ENCODE measurements at regions not wholly inside any gene's neighbourhood (a gene's known extent, or its start where the extent isn't known, plus 50 kb on each side); places are given as distances from the start of the nearest gene placed in this dataset.

- in situ Hi-C loops (cut with MboI; ENCODE audit: low pct_ligation_motif_present in 1 of 4, low pct_unique_long_range_greater_than_20kb in 1 of 4, low sequenced_read_pairs in 3 of 4) = no loop called here
- 48 to 90% methylated on average over 1 of the region's 1 CpG for WGBS, 2 donors (ENCODE audit: low coverage in 1 of 2)
Observed at GRCh38 chr6:4437342-4437741, 302.0 kb upstream of the ECI2 start.

DNA sequence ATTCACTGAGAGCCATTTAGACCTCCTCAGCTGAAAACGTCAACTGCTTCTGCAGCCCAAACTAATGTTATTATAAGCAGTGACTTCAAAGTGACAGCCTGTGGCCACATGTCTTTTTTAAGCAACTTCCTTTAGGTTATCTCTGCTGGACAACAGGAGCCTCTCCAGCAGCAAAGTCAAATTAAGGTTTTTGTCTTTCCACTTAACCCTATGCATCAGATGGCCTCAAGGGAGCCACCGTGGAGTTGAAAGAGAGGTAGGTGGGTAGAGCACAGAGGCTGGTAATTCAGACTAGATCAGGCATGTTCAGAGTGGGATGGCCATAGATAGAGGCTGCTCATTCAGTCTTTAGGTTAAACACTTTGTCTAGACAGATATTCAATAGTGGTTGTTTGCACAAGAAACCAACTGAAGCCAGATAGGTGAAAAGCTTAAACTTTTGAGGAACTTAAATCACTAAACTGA lies 300.6 kb upstream of the ECI2 start:
- WGBS, 2 donors (ENCODE audit: low coverage in 1 of 2) = 70 to 100% methylated on average over 1 to 2 of the region's 2 CpGs
- no peak overlapping the region for H3K27ac ChIP-seq
- H3K4me3 ChIP-seq = no peak overlapping the region
- no peaks in the 10 kb centered on the region for H3K4me1 ChIP-seq
- H3K9me3 ChIP-seq = no peaks in the 10 kb centered on the region
- in situ Hi-C loops (cut with MboI; ENCODE audit: low pct_ligation_motif_present in 1 of 4, low pct_unique_long_range_greater_than_20kb in 1 of 4, low sequenced_read_pairs in 3 of 4) = no loop called here
- DNase-seq = no peak
- no peak for TF ChIP-seq POLR2A (IDR thresholded peaks at IDR 0.05)
- TF ChIP-seq, protein P1, sequence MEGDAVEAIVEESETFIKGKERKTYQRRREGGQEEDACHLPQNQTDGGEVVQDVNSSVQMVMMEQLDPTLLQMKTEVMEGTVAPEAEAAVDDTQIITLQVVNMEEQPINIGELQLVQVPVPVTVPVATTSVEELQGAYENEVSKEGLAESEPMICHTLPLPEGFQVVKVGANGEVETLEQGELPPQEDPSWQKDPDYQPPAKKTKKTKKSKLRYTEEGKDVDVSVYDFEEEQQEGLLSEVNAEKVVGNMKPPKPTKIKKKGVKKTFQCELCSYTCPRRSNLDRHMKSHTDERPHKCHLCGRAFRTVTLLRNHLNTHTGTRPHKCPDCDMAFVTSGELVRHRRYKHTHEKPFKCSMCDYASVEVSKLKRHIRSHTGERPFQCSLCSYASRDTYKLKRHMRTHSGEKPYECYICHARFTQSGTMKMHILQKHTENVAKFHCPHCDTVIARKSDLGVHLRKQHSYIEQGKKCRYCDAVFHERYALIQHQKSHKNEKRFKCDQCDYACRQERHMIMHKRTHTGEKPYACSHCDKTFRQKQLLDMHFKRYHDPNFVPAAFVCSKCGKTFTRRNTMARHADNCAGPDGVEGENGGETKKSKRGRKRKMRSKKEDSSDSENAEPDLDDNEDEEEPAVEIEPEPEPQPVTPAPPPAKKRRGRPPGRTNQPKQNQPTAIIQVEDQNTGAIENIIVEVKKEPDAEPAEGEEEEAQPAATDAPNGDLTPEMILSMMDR (IDR thresholded peaks at IDR 0.05) = no peak
- no peak for TF ChIP-seq POLR2AphosphoS5 (IDR thresholded peaks at IDR 0.05)
- no peak for TF ChIP-seq EP300 (IDR thresholded peaks at IDR 0.05; ENCODE audit: low read depth)
- intact Hi-C loops (cut with DNase I; ENCODE audit: low total_unique reads) = no loop called here
- no peaks in the 10 kb centered on the region for H3K36me3 ChIP-seq
- H3K27me3 ChIP-seq = no peaks in the 10 kb centered on the region

More at GRCh38 chr6:4437342-4437741, 302.0 kb upstream of the ECI2 start:
- Histone ChIP-seq H3K27ac (no peak overlapping the region), H3K4me1 (no peaks in the 10 kb centered on the region), H3K27me3 (no peaks in the 10 kb centered on the region), H3K9me3 (no peaks in the 10 kb centered on the region), H3K4me3 (no peak overlapping the region), H3K36me3 (no peaks in the 10 kb centered on the region)
- no peak for TF ChIP-seq POLR2A (IDR thresholded peaks at IDR 0.05)
- no peak for TF ChIP-seq POLR2AphosphoS5 (IDR thresholded peaks at IDR 0.05)
- TF ChIP-seq, protein P1 (IDR thresholded peaks at IDR 0.05) = no peak
- no peak for TF ChIP-seq EP300 (IDR thresholded peaks at IDR 0.05; ENCODE audit: low read depth)
- intact Hi-C loops (cut with DNase I; ENCODE audit: low total_unique reads) = no loop called here
- DNase-seq = no peak

DNA sequence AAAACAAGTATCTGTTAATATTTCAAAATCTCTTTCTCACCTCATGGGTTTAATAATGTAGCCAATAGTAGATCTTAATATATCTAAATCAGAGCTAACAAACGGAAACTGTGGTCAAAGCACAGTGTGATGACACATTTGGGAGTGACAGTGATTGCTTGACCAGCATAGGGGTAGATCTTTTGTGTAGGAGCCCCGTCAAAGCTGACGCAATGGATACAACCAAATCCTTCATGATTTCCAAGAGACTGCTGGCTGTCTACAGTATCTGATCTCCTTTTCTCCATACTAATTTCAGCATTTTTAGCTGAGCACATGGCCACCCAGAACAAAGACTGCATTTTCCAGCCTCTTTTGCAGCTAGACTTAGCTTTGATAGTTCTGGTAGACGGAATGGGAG lies 299.3 kb upstream of the ECI2 start:
- in situ Hi-C loops (cut with MboI; ENCODE audit: low pct_ligation_motif_present in 1 of 4, low pct_unique_long_range_greater_than_20kb in 1 of 4, low sequenced_read_pairs in 3 of 4) (no loop called here), intact Hi-C loops (cut with DNase I; ENCODE audit: low total_unique reads) (no loop called here)
- TF ChIP-seq, protein P1 (IDR thresholded peaks at IDR 0.05) = no peak
- TF ChIP-seq POLR2AphosphoS5 (IDR thresholded peaks at IDR 0.05) = no peak
- TF ChIP-seq EP300 (IDR thresholded peaks at IDR 0.05; ENCODE audit: low read depth) = no peak
- TF ChIP-seq POLR2A (IDR thresholded peaks at IDR 0.05) = no peak

GRCh38 chr6:4433199-4433598 lies 297.8 kb upstream of the ECI2 start:
- no peaks in the 10 kb centered on the region for H3K36me3 ChIP-seq
- 91 to 100% methylated on average over 1 to 4 of the region's 4 CpGs for WGBS, 2 donors (ENCODE audit: low coverage in 1 of 2)
- H3K27me3 ChIP-seq = no peaks in the 10 kb centered on the region
- no peak for DNase-seq
- in situ Hi-C loops (cut with MboI; ENCODE audit: low pct_ligation_motif_present in 1 of 4, low pct_unique_long_range_greater_than_20kb in 1 of 4, low sequenced_read_pairs in 3 of 4) (no loop called here), intact Hi-C loops (cut with DNase I; ENCODE audit: low total_unique reads) (no loop called here)
- TF ChIP-seq EP300 (IDR thresholded peaks at IDR 0.05; ENCODE audit: low read depth) (no peak), POLR2A (IDR thresholded peaks at IDR 0.05) (no peak), POLR2AphosphoS5 (IDR thresholded peaks at IDR 0.05) (no peak)
- TF ChIP-seq, protein P1 (IDR thresholded peaks at IDR 0.05) = no peak
- H3K4me3 ChIP-seq = no peak overlapping the region
- H3K4me1 ChIP-seq = no peaks in the 10 kb centered on the region
- no peaks in the 10 kb centered on the region for H3K9me3 ChIP-seq
- H3K27ac ChIP-seq = no peak overlapping the region

More for the DNA sequence above, 299.3 kb upstream of the ECI2 start:
- Histone ChIP-seq H3K27ac (no peak overlapping the region), H3K4me1 (no peaks in the 10 kb centered on the region), H3K4me3 (no peak overlapping the region), H3K36me3 (no peaks in the 10 kb centered on the region), H3K27me3 (no peaks in the 10 kb centered on the region), H3K9me3 (no peaks in the 10 kb centered on the region)
- 81 to 96% methylated on average over 2 to 4 of the region's 4 CpGs for WGBS, 2 donors (ENCODE audit: low coverage in 1 of 2)
- DNase-seq = no peak

Measured in transverse colon (tissue), 4 donors.